ENCODE measurements at regions not wholly inside any gene's neighbourhood (a gene's known extent, or its start where the extent isn't known, plus 50 kb on each side); places are given as distances from the start of the nearest gene placed in this dataset.
A peak's percentile ranks its signal among the peaks of the same experiment; 100 is the strongest.

GRCh38 chr11:10920875-10921274 lies 63.0 kb upstream of the ZBED5 start:
- Mint-ChIP-seq H3K4me3 (no peak overlapping the region), H3K27ac (no peak overlapping the region), H3K4me1 (ENCODE audit: low read depth) (peaks cover 21% of the 10 kb centered on the region), H3K9me3 (peaks cover 6 to 17% of the 10 kb centered on the region in 2 donors), H3K27me3 (ENCODE audit: low read depth) (no peaks in the 10 kb centered on the region), H3K36me3 (ENCODE audit: insufficient read depth in 2 of 2) (peaks cover 19% of the 10 kb centered on the region in 2 donors)
- ATAC-seq (replicated peaks in 1 of 2) (peak in 1 of 2 donors; percentile 27), DNase-seq (no peak)

GRCh38 chr11:10920205-10920604 lies 62.4 kb upstream of the ZBED5 start:
- no peak for DNase-seq
- Mint-ChIP-seq H3K36me3 (ENCODE audit: insufficient read depth in 2 of 2) (peaks cover 19% of the 10 kb centered on the region in 2 donors), H3K4me3 (no peak overlapping the region), H3K9me3 (peaks cover 6 to 17% of the 10 kb centered on the region in 2 donors), H3K4me1 (ENCODE audit: low read depth) (peaks cover 21% of the 10 kb centered on the region), H3K27ac (no peak overlapping the region), H3K27me3 (ENCODE audit: low read depth) (no peaks in the 10 kb centered on the region)
- ATAC-seq (replicated peaks in 1 of 2): peak in 1 of 2 donors; percentile 56

- Mint-ChIP-seq H3K27me3 (ENCODE audit: low read depth) (no peaks in the 10 kb centered on the region), H3K4me1 (ENCODE audit: low read depth) (peaks cover 21% of the 10 kb centered on the region), H3K9me3 (peaks cover 6 to 17% of the 10 kb centered on the region in 2 donors), H3K27ac (no peak overlapping the region), H3K4me3 (no peak overlapping the region), H3K36me3 (ENCODE audit: insufficient read depth in 2 of 2) (peaks cover 19% of the 10 kb centered on the region in 2 donors)
- DNase-seq (no peak), ATAC-seq (replicated peaks in 1 of 2) (peak in 1 of 2 donors; percentile 43)
Measured at GRCh38 chr11:10918698-10919097, 60.8 kb upstream of the ZBED5 start.

GRCh38 chr11:10918275-10918674 lies 60.4 kb upstream of the ZBED5 start:
- H3K9me3 Mint-ChIP-seq: peaks cover 6 to 17% of the 10 kb centered on the region in 2 donors
- no peak overlapping the region for H3K27ac Mint-ChIP-seq
- DNase-seq (no peak), ATAC-seq (replicated peaks in 1 of 2) (no peak)
- H3K27me3 Mint-ChIP-seq (ENCODE audit: low read depth): no peaks in the 10 kb centered on the region
- H3K36me3 Mint-ChIP-seq (ENCODE audit: insufficient read depth in 2 of 2): peaks cover 19% of the 10 kb centered on the region in 2 donors
- peaks cover 21% of the 10 kb centered on the region for H3K4me1 Mint-ChIP-seq (ENCODE audit: low read depth)
- no peak overlapping the region for H3K4me3 Mint-ChIP-seq

GRCh38 chr11:10917802-10918201 lies 59.9 kb upstream of the ZBED5 start:
- no peak for DNase-seq
- no peak overlapping the region for H3K4me3 Mint-ChIP-seq
- no peak for ATAC-seq (replicated peaks in 1 of 2)
- no peak overlapping the region for H3K27ac Mint-ChIP-seq
- H3K4me1 Mint-ChIP-seq (ENCODE audit: low read depth): peaks cover 21% of the 10 kb centered on the region
- H3K27me3 Mint-ChIP-seq (ENCODE audit: low read depth): no peaks in the 10 kb centered on the region
- H3K36me3 Mint-ChIP-seq (ENCODE audit: insufficient read depth in 2 of 2): peaks cover 19% of the 10 kb centered on the region in 2 donors
- peaks cover 6 to 17% of the 10 kb centered on the region in 2 donors for H3K9me3 Mint-ChIP-seq

GRCh38 chr11:10916665-10917064 lies 58.8 kb upstream of the ZBED5 start:
- Mint-ChIP-seq H3K36me3 (ENCODE audit: insufficient read depth in 2 of 2) (peaks cover 19% of the 10 kb centered on the region in 2 donors), H3K27me3 (ENCODE audit: low read depth) (peaks cover 2% of the 10 kb centered on the region), H3K4me3 (no peak overlapping the region), H3K9me3 (peaks cover 6 to 17% of the 10 kb centered on the region in 2 donors), H3K4me1 (ENCODE audit: low read depth) (peaks cover 21% of the 10 kb centered on the region), H3K27ac (no peak overlapping the region)
- ATAC-seq (replicated peaks in 1 of 2) (no peak), DNase-seq (no peak)

- peaks cover 18 to 19% of the 10 kb centered on the region in 2 donors for H3K36me3 Mint-ChIP-seq (ENCODE audit: insufficient read depth in 2 of 2)
- H3K27ac Mint-ChIP-seq: no peak overlapping the region
- ATAC-seq (replicated peaks in 1 of 2): no peak
Measured at GRCh38 chr11:10914050-10914449, 56.2 kb upstream of the ZBED5 start.

GRCh38 chr11:10913075-10913474 lies 55.2 kb upstream of the ZBED5 start:
- Mint-ChIP-seq H3K4me1 (ENCODE audit: low read depth) (peaks cover 7% of the 10 kb centered on the region), H3K36me3 (ENCODE audit: insufficient read depth in 2 of 2) (peaks cover 11 to 12% of the 10 kb centered on the region in 2 donors), H3K9me3 (peaks cover 3 to 9% of the 10 kb centered on the region in 2 donors), H3K27ac (no peak overlapping the region), H3K27me3 (ENCODE audit: low read depth) (peaks cover 6% of the 10 kb centered on the region), H3K4me3 (no peak overlapping the region)
- DNase-seq (no peak), ATAC-seq (replicated peaks in 1 of 2) (no peak)

More at GRCh38 chr11:10914050-10914449, 56.2 kb upstream of the ZBED5 start:
- Mint-ChIP-seq H3K4me3 (no peak overlapping the region), H3K27me3 (ENCODE audit: low read depth) (peaks cover 6% of the 10 kb centered on the region), H3K9me3 (peaks cover 6 to 17% of the 10 kb centered on the region in 2 donors), H3K4me1 (ENCODE audit: low read depth) (peaks cover 7% of the 10 kb centered on the region)
- no peak for DNase-seq

GRCh38 chr11:10911907-10912306 lies 54.1 kb upstream of the ZBED5 start:
- ATAC-seq (replicated peaks in 1 of 2) (no peak), DNase-seq (no peak)
- H3K4me3 Mint-ChIP-seq: no peak overlapping the region
- no peak overlapping the region for H3K27ac Mint-ChIP-seq
- H3K9me3 Mint-ChIP-seq: peaks cover 3 to 6% of the 10 kb centered on the region in 2 donors
- H3K36me3 Mint-ChIP-seq (ENCODE audit: insufficient read depth in 2 of 2): peaks cover 5 to 7% of the 10 kb centered on the region in 2 donors
- H3K27me3 Mint-ChIP-seq (ENCODE audit: low read depth): peaks cover 6% of the 10 kb centered on the region
- H3K4me1 Mint-ChIP-seq (ENCODE audit: low read depth): peaks cover 6% of the 10 kb centered on the region

- no peak overlapping the region for H3K4me3 Mint-ChIP-seq
- no peaks in the 10 kb centered on the region for H3K4me1 Mint-ChIP-seq (ENCODE audit: low read depth)
- no peak overlapping the region for H3K27ac Mint-ChIP-seq
- H3K36me3 Mint-ChIP-seq (ENCODE audit: insufficient read depth in 2 of 2): no peaks in the 10 kb centered on the region
- ATAC-seq (replicated peaks in 1 of 2) (peak in 1 of 2 donors; percentile 51), DNase-seq (no peak)
- no peaks in the 10 kb centered on the region for H3K9me3 Mint-ChIP-seq
- peaks cover 6% of the 10 kb centered on the region for H3K27me3 Mint-ChIP-seq (ENCODE audit: low read depth)
Measured at GRCh38 chr11:10909141-10909883, 51.5 kb upstream of the ZBED5 start.

GRCh38 chr11:10908215-10908951 lies 50.5 kb upstream of the ZBED5 start:
- DNase-seq (no peak), ATAC-seq (replicated peaks in 1 of 2) (no peak)
- no peak overlapping the region for H3K27ac Mint-ChIP-seq
- no peak overlapping the region for H3K4me3 Mint-ChIP-seq
- H3K36me3 Mint-ChIP-seq (ENCODE audit: insufficient read depth in 2 of 2): no peaks in the 10 kb centered on the region
- no peaks in the 10 kb centered on the region for H3K9me3 Mint-ChIP-seq
- H3K4me1 Mint-ChIP-seq (ENCODE audit: low read depth): no peaks in the 10 kb centered on the region
- peaks cover 6% of the 10 kb centered on the region for H3K27me3 Mint-ChIP-seq (ENCODE audit: low read depth)

Measured in activated T-cell treated with anti-CD3 and anti-CD28 coated beads, Interleukin-2, amount 50 U/mL, for 72 hours (primary cell).